Lower leg skin (tissue), 3 donors: ENCODE measurements at regions not wholly inside any gene's neighbourhood (a gene's known extent, or its start where the extent isn't known, plus 50 kb on each side); places are given as distances from the start of the nearest gene placed in this dataset.

Source experiments
- CTCF ChIP-seq, 3 donors: fragments of 450-650 bp; IDR thresholded peaks; one replicate each; pipeline ENCODE4 v1.5.1; 2016; ENCODE audit warnings: antibody characterized with exemption in 3 of 3, mild to moderate bottlenecking in 3 of 3, moderate library complexity in 2 of 3
- POLR2A ChIP-seq, 2 donors: fragments of 450-650 bp; IDR thresholded peaks; one replicate each; pipeline ENCODE4 v1.6.1; 2016 to 2017; ENCODE audit warnings: antibody characterized with exemption in 2 of 2, mild to moderate bottlenecking in 1 of 2, moderate library complexity in 1 of 2

GRCh38 chr12:124148481-124149273 is 146.2 kb upstream of the RFLNA start:
- TF ChIP-seq CTCF (IDR thresholded peaks at IDR 0.05) (no peak), POLR2A (IDR thresholded peaks at IDR 0.05) (no peak)
